WTC11 (cell line): ENCODE measurements at regions not wholly inside any gene's neighbourhood (a gene's known extent, or its start where the extent isn't known, plus 50 kb on each side); places are given as distances from the start of the nearest gene placed in this dataset.

Experiments
- ATAC-seq: fragments of 200-7000 bp; cut with Tn5 transposase; 2 replicates; pipeline ENCODE4 v1.10.0; 2021; ENCODE audit warnings: mild to moderate bottlenecking, moderate library complexity
- CTCF ChIA-PET: fragments of 300-600 bp; sonication (Branson Sonifier 250); formaldehyde crosslinking; loops from one replicate; lab custom pipeline; 2021; ENCODE audit warnings: antibody characterized with exemption; lab: Charles Lee
- POLR2A ChIA-PET: fragments of 350-600 bp; sonication (Branson Sonifier 250); formaldehyde crosslinking; loops from one replicate; lab custom pipeline; 2021; ENCODE audit warnings: antibody characterized with exemption; lab: Charles Lee
- DNase-seq: peaks from one replicate; pipeline ENCODE4 v3.0.0; 2021; ENCODE audit warnings: low spot score
- H3K27ac Mint-ChIP-seq: 2 replicates; pipeline ENCODE4 v1.8.0; 2021; ENCODE audit warnings: mixed read lengths
- H3K27me3 Mint-ChIP-seq: 2 replicates; pipeline ENCODE4 v1.8.0; 2021; ENCODE audit warnings: low read depth, mild to moderate bottlenecking, moderate library complexity, mixed read lengths
- H3K36me3 Mint-ChIP-seq: 2 replicates; pipeline ENCODE4 v1.8.0; 2021; ENCODE audit warnings: mixed read lengths
- H3K4me1 Mint-ChIP-seq: 2 replicates; pipeline ENCODE4 v1.8.0; 2022; ENCODE audit warnings: mixed read lengths
- H3K4me3 Mint-ChIP-seq: 2 replicates; pipeline ENCODE4 v1.8.0; 2021; ENCODE audit warnings: mild to moderate bottlenecking, moderate library complexity, mixed read lengths
- H3K9me3 Mint-ChIP-seq: 2 replicates; pipeline ENCODE4 v1.8.0; 2021; ENCODE audit warnings: mixed read lengths
- ARID4B ChIP-seq: sonication (generic); formaldehyde crosslinking; IDR thresholded peaks from 2 replicates; pipeline ENCODE4 v1.8.0; 2023; ENCODE audit warnings: missing genetic modification reagents, mild to moderate bottlenecking, borderline replicate concordance
- CREB1 ChIP-seq: sonication (generic); formaldehyde crosslinking; IDR thresholded peaks from 2 replicates; pipeline ENCODE4 v1.8.0; 2023; ENCODE audit warnings: mild to moderate bottlenecking, missing genetic modification reagents
- JAZF1 ChIP-seq: fragments of 250-450 bp; sonication (Bioruptor Pico); IDR thresholded peaks from 2 replicates; pipeline ENCODE4 v1.9.0; 2021; ENCODE audit warnings: moderate library complexity, mild to moderate bottlenecking, inconsistent platforms
- JUN ChIP-seq: sonication (generic); formaldehyde crosslinking; IDR thresholded peaks from 2 replicates; pipeline ENCODE4 v1.8.0; 2023; ENCODE audit warnings: mild to moderate bottlenecking, missing genetic modification reagents
- MXD4 ChIP-seq: fragments of 250-450 bp; sonication (Bioruptor Pico); IDR thresholded peaks from 2 replicates; pipeline ENCODE4 v1.8.0; 2021; ENCODE audit warnings: mild to moderate bottlenecking, moderate library complexity, borderline replicate concordance
- NR3C1 ChIP-seq: sonication (generic); formaldehyde crosslinking; conservative IDR thresholded peaks from 2 replicates; pipeline ENCODE4 v1.8.1; 2023; ENCODE audit warnings: low read depth, mild to moderate bottlenecking, missing genetic modification reagents
- OVOL2 ChIP-seq: fragments of 250-450 bp; sonication (Bioruptor Pico); IDR thresholded peaks from 2 replicates; pipeline ENCODE4 v1.9.0; 2021; ENCODE audit warnings: mild to moderate bottlenecking, borderline replicate concordance
- TEAD4 ChIP-seq: sonication (generic); formaldehyde crosslinking; IDR thresholded peaks from 2 replicates; pipeline ENCODE4 v1.8.0; 2022; ENCODE audit warnings: mild to moderate bottlenecking, missing genetic modification reagents
- ZNF138 ChIP-seq: sonication (generic); formaldehyde crosslinking; conservative IDR thresholded peaks from 2 replicates; pipeline ENCODE4 v1.8.1; 2022; ENCODE audit warnings: mild to moderate bottlenecking, moderate library complexity, missing genetic modification reagents
- ZNF671 ChIP-seq: fragments of 250-450 bp; sonication (Bioruptor Pico); IDR thresholded peaks from 2 replicates; pipeline ENCODE4 v1.8.0; 2021; ENCODE audit warnings: mild to moderate bottlenecking
- TF ChIP-seq, protein P1 (sequence below): sonication (generic); formaldehyde crosslinking; IDR thresholded peaks from 2 replicates; pipeline ENCODE4 v1.8.1; 2022; ENCODE audit warnings: missing genetic modification reagents, borderline replicate concordance
- TF ChIP-seq, protein P2 (sequence below): sonication (generic); formaldehyde crosslinking; IDR thresholded peaks from 2 replicates; pipeline ENCODE4 v1.8.1; 2022; ENCODE audit warnings: mild to moderate bottlenecking, missing genetic modification reagents, moderate library complexity, borderline replicate concordance
- TF ChIP-seq, protein P3 (sequence below): fragments of 250-450 bp; sonication (Bioruptor Pico); IDR thresholded peaks from 2 replicates; pipeline ENCODE4 v1.8.0; 2021; ENCODE audit warnings: mild to moderate bottlenecking
- TF ChIP-seq, protein P4 (sequence below): fragments of 250-450 bp; sonication (Bioruptor Pico); IDR thresholded peaks from 2 replicates; pipeline ENCODE4 v1.9.0; 2021; ENCODE audit warnings: moderate library complexity, mild to moderate bottlenecking, inconsistent platforms, borderline replicate concordance

DNA sequence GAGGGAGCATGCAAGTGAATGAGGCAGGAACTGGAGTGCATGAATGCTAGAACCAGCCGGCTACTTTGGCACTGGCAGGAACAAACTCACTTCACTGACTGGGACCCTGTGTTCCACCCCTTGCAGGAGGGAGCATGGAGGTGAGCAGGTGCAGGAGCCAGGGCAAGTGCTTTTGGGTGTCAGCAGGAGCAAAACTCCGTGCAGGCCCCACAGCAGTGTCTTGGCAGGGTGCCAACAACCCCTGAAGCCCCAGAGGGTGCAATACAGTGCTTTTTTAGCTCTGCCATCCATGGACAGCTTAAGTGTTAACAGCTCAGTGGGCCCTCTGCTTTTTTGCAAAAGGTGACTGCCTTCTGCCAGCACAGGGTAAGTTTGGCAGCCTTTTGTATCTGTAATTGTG, 245.8 kb upstream of the PCSK5 start:
- DNase-seq (no peak), ATAC-seq (no peak; the same call in 1 of the 2 replicates)
- H3K4me3 Mint-ChIP-seq, result no peak overlapping the region
- peaks cover 8% of the 10 kb centered on the region for H3K4me1 Mint-ChIP-seq
- ChIA-PET POLR2A (no interaction called here), CTCF (no interaction called here)
- peaks cover under 1% of the 10 kb centered on the region; the same call in 1 of the 2 replicates for H3K9me3 Mint-ChIP-seq
- TF ChIP-seq, protein P1, sequence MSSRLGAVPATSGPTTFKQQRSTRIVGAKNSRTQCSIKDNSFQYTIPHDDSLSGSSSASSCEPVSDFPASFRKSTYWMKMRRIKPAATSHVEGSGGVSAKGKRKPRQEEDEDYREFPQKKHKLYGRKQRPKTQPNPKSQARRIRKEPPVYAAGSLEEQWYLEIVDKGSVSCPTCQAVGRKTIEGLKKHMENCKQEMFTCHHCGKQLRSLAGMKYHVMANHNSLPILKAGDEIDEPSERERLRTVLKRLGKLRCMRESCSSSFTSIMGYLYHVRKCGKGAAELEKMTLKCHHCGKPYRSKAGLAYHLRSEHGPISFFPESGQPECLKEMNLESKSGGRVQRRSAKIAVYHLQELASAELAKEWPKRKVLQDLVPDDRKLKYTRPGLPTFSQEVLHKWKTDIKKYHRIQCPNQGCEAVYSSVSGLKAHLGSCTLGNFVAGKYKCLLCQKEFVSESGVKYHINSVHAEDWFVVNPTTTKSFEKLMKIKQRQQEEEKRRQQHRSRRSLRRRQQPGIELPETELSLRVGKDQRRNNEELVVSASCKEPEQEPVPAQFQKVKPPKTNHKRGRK (CRISPR knock-in tag), result no peak
- TF ChIP-seq NR3C1 (CRISPR knock-in tag) (no peak), JUN (CRISPR knock-in tag) (no peak), CREB1 (no peak), ZNF671 (CRISPR knock-in tag) (no peak), MXD4 (CRISPR knock-in tag) (no peak), TEAD4 (CRISPR knock-in tag) (no peak), ZNF138 (CRISPR knock-in tag) (no peak)
- TF ChIP-seq, protein P2, sequence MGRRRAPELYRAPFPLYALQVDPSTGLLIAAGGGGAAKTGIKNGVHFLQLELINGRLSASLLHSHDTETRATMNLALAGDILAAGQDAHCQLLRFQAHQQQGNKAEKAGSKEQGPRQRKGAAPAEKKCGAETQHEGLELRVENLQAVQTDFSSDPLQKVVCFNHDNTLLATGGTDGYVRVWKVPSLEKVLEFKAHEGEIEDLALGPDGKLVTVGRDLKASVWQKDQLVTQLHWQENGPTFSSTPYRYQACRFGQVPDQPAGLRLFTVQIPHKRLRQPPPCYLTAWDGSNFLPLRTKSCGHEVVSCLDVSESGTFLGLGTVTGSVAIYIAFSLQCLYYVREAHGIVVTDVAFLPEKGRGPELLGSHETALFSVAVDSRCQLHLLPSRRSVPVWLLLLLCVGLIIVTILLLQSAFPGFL, result no peak
- TF ChIP-seq, protein P3, sequence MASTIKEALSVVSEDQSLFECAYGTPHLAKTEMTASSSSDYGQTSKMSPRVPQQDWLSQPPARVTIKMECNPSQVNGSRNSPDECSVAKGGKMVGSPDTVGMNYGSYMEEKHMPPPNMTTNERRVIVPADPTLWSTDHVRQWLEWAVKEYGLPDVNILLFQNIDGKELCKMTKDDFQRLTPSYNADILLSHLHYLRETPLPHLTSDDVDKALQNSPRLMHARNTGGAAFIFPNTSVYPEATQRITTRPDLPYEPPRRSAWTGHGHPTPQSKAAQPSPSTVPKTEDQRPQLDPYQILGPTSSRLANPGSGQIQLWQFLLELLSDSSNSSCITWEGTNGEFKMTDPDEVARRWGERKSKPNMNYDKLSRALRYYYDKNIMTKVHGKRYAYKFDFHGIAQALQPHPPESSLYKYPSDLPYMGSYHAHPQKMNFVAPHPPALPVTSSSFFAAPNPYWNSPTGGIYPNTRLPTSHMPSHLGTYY (CRISPR knock-in tag), result no peak
- no peaks in the 10 kb centered on the region; the same call in 1 of the 2 replicates for H3K27me3 Mint-ChIP-seq
- no peaks in the 10 kb centered on the region for H3K36me3 Mint-ChIP-seq
- no peak overlapping the region for H3K27ac Mint-ChIP-seq

DNA sequence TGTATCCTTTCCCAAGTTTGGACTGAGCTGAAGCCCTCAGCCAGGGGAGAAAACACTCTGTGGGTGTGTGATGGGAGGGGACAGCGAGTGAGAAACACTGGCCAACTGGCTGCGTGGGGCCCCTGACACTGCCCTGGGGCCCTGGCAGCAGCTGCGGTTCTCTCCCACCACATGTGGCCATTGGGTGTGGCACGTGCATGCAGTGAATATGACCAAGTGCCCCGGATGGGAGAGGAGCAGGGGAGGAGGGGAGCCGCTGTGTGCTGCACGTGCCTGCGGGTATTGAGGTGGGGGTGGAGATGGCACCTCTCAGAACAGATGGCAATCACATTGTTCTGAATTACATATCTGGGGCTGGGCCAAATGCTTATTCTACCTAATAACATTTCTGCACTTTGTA, 242.4 kb upstream of the PCSK5 start:
- no peaks in the 10 kb centered on the region for H3K4me1 Mint-ChIP-seq

More for the DNA sequence above, 242.4 kb upstream of the PCSK5 start:
- ATAC-seq (no peak), DNase-seq (no peak)
- ChIA-PET CTCF (no interaction called here), POLR2A (no interaction called here)
- Mint-ChIP-seq H3K36me3 (peaks cover 2% of the 10 kb centered on the region; the same call in 1 of the 2 replicates), H3K27me3 (no peaks in the 10 kb centered on the region; the same call in 1 of the 2 replicates), H3K9me3 (peaks cover 12% of the 10 kb centered on the region), H3K4me3 (no peak overlapping the region), H3K27ac (no peak overlapping the region)
- TF ChIP-seq OVOL2 (CRISPR knock-in tag) (no peak), JAZF1 (no peak), ARID4B (CRISPR knock-in tag) (no peak), ZNF138 (CRISPR knock-in tag) (no peak), MXD4 (CRISPR knock-in tag) (no peak)
- TF ChIP-seq, protein P4, sequence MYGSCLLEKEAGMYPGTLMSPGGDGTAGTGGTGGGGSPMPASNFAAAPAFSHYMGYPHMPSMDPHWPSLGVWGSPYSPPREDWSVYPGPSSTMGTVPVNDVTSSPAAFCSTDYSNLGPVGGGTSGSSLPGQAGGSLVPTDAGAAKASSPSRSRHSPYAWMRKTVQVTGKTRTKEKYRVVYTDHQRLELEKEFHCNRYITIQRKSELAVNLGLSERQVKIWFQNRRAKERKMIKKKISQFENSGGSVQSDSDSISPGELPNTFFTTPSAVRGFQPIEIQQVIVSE, result no peak
